ENCODE measurements at regions not wholly inside any gene's neighbourhood (a gene's known extent, or its start where the extent isn't known, plus 50 kb on each side); places are given as distances from the start of the nearest gene placed in this dataset.

- TF ChIP-seq GLI4 (tag by site-specific recombination; IDR thresholded peaks at IDR 0.05) (no peak), CTCF (tag by site-specific recombination; IDR thresholded peaks at IDR 0.05) (no peak), ZNF561 (tag by site-specific recombination; IDR thresholded peaks at IDR 0.05; ENCODE audit: borderline replicate concordance) (no peak)
- TF ChIP-seq, protein P1, sequence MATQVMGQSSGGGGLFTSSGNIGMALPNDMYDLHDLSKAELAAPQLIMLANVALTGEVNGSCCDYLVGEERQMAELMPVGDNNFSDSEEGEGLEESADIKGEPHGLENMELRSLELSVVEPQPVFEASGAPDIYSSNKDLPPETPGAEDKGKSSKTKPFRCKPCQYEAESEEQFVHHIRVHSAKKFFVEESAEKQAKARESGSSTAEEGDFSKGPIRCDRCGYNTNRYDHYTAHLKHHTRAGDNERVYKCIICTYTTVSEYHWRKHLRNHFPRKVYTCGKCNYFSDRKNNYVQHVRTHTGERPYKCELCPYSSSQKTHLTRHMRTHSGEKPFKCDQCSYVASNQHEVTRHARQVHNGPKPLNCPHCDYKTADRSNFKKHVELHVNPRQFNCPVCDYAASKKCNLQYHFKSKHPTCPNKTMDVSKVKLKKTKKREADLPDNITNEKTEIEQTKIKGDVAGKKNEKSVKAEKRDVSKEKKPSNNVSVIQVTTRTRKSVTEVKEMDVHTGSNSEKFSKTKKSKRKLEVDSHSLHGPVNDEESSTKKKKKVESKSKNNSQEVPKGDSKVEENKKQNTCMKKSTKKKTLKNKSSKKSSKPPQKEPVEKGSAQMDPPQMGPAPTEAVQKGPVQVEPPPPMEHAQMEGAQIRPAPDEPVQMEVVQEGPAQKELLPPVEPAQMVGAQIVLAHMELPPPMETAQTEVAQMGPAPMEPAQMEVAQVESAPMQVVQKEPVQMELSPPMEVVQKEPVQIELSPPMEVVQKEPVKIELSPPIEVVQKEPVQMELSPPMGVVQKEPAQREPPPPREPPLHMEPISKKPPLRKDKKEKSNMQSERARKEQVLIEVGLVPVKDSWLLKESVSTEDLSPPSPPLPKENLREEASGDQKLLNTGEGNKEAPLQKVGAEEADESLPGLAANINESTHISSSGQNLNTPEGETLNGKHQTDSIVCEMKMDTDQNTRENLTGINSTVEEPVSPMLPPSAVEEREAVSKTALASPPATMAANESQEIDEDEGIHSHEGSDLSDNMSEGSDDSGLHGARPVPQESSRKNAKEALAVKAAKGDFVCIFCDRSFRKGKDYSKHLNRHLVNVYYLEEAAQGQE (tag by site-specific recombination; IDR thresholded peaks at IDR 0.05): no peak
Observed at GRCh38 chr9:20209391-20210340, 412.6 kb downstream of the MLLT3 start.

Measured in HEK293 (cell line).